BLaER1 (cell line): ENCODE measurements at regions not wholly inside any gene's neighbourhood (a gene's known extent, or its start where the extent isn't known, plus 50 kb on each side); places are given as distances from the start of the nearest gene placed in this dataset.

Experiments used
- H3K27ac ChIP-seq: shearing (Covaris generic); formaldehyde crosslinking; 2 replicates; pipeline ENCODE4 v1.8.1; 2022
- H3K27me3 ChIP-seq: shearing (Covaris generic); formaldehyde crosslinking; 2 replicates; pipeline ENCODE4 v1.8.1; 2022
- H3K36me3 ChIP-seq: shearing (Covaris generic); formaldehyde crosslinking; 2 replicates; pipeline ENCODE4 v1.8.1; 2022
- H3K4me1 ChIP-seq: shearing (Covaris generic); formaldehyde crosslinking; 2 replicates; pipeline ENCODE4 v1.8.1; 2022
- H3K4me2 ChIP-seq: shearing (Covaris generic); formaldehyde crosslinking; 2 replicates; pipeline ENCODE4 v1.8.1; 2022
- H3K4me3 ChIP-seq: shearing (Covaris generic); formaldehyde crosslinking; 2 replicates; pipeline ENCODE4 v1.8.1; 2022
- H3K9ac ChIP-seq: shearing (Covaris generic); formaldehyde crosslinking; 2 replicates; pipeline ENCODE4 v1.8.1; 2022
- H3K9me3 ChIP-seq: shearing (Covaris generic); formaldehyde crosslinking; 2 replicates; pipeline ENCODE4 v1.8.1; 2022
- H4K20me1 ChIP-seq: shearing (Covaris generic); formaldehyde crosslinking; 2 replicates; pipeline ENCODE4 v1.8.1; 2022
- Cebpa-rat ChIP-seq: shearing (Covaris generic); IDR thresholded peaks from 2 replicates; pipeline ENCODE4 v1.8.1; 2022

DNA sequence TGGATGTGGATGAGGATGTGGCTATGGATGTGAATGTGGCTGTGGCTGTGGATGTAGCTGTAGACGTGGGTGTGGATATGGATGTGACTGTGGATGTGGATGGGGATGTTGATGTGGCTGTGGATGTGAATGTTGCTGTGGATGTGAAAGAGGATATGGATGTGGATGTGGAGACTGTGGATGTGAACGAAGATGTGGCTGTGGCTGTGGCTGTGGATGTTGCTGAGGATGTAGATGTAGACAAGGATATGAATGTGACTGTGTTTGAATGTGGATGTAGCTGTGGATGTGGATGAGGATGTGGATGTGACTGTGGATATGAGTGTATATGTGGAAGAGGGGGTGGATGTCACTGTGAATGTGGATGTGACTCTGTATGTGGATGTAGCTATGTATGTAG, 884.6 kb upstream of the CHAC2 start:
- TF ChIP-seq Cebpa-rat = no peak
- H3K4me3 ChIP-seq = no peak overlapping the region
- H3K9ac ChIP-seq = no peak overlapping the region
- H3K4me1 ChIP-seq = no peaks in the 10 kb centered on the region
- H3K9me3 ChIP-seq = no peaks in the 10 kb centered on the region
- H3K27ac ChIP-seq = no peak overlapping the region
- H3K27me3 ChIP-seq = no peaks in the 10 kb centered on the region
- H3K4me2 ChIP-seq = no peak overlapping the region
- no peaks in the 10 kb centered on the region for H3K36me3 ChIP-seq
- no peaks in the 10 kb centered on the region for H4K20me1 ChIP-seq

DNA sequence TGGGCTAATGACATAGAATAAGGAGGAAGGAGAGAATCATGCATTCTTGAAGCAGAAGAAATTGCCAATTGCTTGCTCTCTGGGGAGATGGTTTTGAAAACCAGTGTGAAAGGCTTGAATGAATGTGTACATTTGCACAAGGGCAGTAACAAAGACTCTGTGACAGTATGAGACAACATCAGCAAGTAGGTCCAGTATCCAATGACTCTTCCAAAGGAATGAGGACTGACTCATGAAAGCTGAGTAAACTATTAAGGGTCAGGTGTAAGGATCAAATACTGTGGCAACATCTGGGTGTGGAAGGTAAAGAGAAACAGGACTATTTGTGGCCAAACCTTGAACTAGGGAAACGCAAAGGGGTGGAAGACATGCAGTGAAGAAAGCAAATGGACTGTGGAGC, 886.0 kb upstream of the CHAC2 start:
- no peak for TF ChIP-seq Cebpa-rat
- H4K20me1 ChIP-seq = no peaks in the 10 kb centered on the region
- H3K27ac ChIP-seq = no peak overlapping the region
- no peak overlapping the region for H3K4me3 ChIP-seq
- H3K36me3 ChIP-seq = no peaks in the 10 kb centered on the region
- no peak overlapping the region for H3K9ac ChIP-seq
- no peaks in the 10 kb centered on the region for H3K4me1 ChIP-seq
- no peaks in the 10 kb centered on the region for H3K9me3 ChIP-seq
- no peaks in the 10 kb centered on the region for H3K27me3 ChIP-seq
- no peak overlapping the region for H3K4me2 ChIP-seq

DNA sequence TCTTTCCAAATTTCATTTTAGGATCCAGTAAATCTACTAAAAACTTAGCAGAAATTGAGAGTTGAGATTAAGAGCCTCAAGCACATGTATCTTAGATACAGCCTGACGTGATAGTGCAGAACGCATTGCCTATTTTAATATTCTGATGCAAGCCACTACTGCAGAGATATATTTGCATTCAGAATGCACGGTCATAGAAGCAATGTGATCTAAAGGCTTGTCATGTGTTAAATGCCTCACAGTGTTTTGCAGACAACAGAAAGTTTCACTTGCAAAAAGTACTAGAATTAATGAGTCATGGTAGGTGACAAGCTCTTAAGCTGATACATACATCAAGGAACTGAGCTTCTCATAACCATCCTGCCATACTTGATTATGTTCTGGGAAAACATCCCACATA, 886.7 kb upstream of the CHAC2 start:
- no peaks in the 10 kb centered on the region for H3K27me3 ChIP-seq
- no peaks in the 10 kb centered on the region for H3K4me1 ChIP-seq
- H3K9me3 ChIP-seq = no peaks in the 10 kb centered on the region
- no peaks in the 10 kb centered on the region for H3K36me3 ChIP-seq
- H3K4me2 ChIP-seq = no peak overlapping the region
- H3K4me3 ChIP-seq = no peak overlapping the region
- H3K9ac ChIP-seq = no peak overlapping the region
- no peak overlapping the region for H3K27ac ChIP-seq
- no peak for TF ChIP-seq Cebpa-rat
- no peaks in the 10 kb centered on the region for H4K20me1 ChIP-seq

DNA sequence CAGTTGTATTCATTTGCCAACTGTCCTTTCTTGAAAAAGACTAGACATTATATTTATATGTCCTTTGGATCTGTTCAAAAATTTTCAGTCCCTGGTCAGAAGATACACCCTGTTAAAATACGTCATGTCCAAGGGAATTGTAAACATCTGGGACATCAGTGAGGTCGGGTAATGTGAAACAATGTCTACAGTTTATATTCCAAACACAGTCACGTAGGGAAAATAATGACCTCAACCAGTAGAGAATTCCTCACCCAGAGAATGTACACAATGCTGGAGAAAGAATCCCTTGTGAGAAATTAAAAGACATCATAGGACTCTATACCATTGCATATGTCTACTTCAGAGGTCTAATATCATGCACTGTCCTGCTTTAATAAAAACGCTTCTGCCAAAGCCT, 888.0 kb upstream of the CHAC2 start:
- Histone ChIP-seq H3K27ac (no peak overlapping the region), H3K9me3 (no peaks in the 10 kb centered on the region), H3K27me3 (no peaks in the 10 kb centered on the region), H3K9ac (no peak overlapping the region), H4K20me1 (no peaks in the 10 kb centered on the region), H3K4me3 (no peak overlapping the region), H3K4me2 (no peak overlapping the region), H3K4me1 (no peaks in the 10 kb centered on the region), H3K36me3 (no peaks in the 10 kb centered on the region)
- no peak for TF ChIP-seq Cebpa-rat

DNA sequence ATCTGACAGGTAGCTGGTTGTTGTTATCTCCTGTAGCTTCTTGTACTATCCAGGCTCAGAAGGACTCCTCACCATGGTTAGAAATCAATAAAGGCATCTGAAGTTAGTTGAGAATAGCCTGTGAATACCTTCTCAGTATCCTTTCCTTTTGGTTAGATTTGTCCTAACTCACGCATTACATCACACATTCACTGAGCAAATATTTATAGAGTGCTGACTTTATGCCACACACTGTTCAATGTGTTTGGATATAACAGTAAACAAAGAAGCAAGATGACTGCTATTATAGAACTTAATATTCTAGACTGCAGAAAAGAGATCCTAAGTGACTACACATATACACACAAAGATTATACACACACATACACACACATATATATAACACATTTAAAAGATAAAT, 889.9 kb upstream of the CHAC2 start:
- Histone ChIP-seq H3K27me3 (no peaks in the 10 kb centered on the region), H3K27ac (no peak overlapping the region)

DNA sequence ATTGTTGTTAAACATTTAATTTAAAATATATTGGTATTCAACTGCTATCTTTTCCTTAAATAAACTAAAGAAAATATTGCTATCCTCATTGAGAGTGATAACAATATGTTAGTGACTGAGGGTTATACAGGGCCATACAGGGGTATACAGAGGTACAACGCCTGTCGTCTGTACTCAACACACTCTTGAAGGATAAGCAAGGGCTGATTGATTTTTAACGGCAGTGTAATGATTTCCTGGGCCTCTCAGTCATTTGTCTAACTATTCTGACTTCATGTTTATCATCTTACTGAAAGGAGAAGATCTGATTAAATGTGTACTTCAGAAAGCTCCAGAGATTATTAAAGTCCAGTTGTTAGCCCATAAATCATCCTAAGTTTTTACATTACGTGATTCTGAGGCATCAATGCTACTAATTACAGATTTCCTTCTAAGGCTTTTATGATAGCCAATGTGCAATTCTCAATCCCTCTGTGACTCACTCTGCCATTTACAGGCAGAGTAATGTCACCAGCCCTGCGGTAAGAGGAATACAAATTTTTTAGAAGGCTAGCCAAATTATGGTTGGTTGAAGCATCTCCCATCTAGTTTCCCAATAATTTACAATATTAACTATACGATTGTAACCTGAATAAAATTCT, 893.0 kb upstream of the CHAC2 start:
- no peak overlapping the region for H3K4me2 ChIP-seq
- H4K20me1 ChIP-seq = no peaks in the 10 kb centered on the region
- no peaks in the 10 kb centered on the region for H3K27me3 ChIP-seq
- H3K27ac ChIP-seq = no peak overlapping the region
- no peaks in the 10 kb centered on the region for H3K4me1 ChIP-seq
- H3K36me3 ChIP-seq = no peaks in the 10 kb centered on the region
- H3K9ac ChIP-seq = no peak overlapping the region
- no peaks in the 10 kb centered on the region for H3K9me3 ChIP-seq
- H3K4me3 ChIP-seq = no peak overlapping the region
- no peak for TF ChIP-seq Cebpa-rat

More for the DNA sequence above, 889.9 kb upstream of the CHAC2 start:
- Histone ChIP-seq H3K4me2 (no peak overlapping the region), H3K9ac (no peak overlapping the region), H3K4me1 (no peaks in the 10 kb centered on the region), H3K4me3 (no peak overlapping the region), H3K9me3 (no peaks in the 10 kb centered on the region), H3K36me3 (no peaks in the 10 kb centered on the region), H4K20me1 (no peaks in the 10 kb centered on the region)
- no peak for TF ChIP-seq Cebpa-rat

DNA sequence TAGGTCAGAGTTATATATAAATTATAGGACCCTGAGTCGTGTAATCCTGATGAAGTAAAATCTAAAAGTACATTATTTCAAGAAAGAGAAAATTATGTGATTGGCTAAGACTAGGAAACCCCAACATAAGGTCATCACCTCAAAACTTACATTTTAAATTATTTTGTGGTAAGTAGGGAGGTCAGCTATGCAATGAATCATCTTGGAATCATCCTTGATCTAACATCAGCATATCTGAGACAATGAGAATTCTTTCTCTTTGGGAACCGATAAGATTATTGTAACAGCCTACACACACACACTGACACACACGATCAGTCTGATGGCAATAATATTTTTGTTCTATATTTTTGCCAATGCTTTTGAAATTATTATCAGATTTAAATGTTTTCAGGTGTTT, 904.8 kb upstream of the CHAC2 start:
- TF ChIP-seq Cebpa-rat = no peak
- Histone ChIP-seq H3K4me2 (no peak overlapping the region), H3K4me1 (no peaks in the 10 kb centered on the region), H3K9me3 (no peaks in the 10 kb centered on the region), H3K4me3 (no peak overlapping the region), H3K27me3 (no peaks in the 10 kb centered on the region), H3K36me3 (no peaks in the 10 kb centered on the region), H4K20me1 (no peaks in the 10 kb centered on the region), H3K27ac (no peak overlapping the region), H3K9ac (no peak overlapping the region)

DNA sequence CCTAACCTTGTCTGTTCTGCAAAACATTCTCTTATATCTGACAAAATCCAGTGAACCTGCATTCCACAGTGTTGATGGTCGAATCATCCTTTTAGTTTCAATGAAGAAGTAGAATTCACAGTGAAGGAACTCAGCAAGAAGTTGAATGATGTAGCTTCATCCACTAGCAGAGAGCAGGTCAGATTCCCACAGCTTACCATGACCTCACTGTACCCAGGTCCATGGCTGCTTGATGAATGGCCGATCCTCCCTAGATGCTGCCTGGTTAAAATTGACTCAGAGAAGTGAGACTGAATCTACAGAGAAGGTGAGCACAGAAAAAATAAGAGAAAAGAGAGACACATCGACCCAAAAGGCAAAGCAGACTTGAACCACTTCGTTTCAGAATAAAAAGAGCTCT, 906.0 kb upstream of the CHAC2 start:
- no peak overlapping the region for H3K9ac ChIP-seq
- no peaks in the 10 kb centered on the region for H3K27me3 ChIP-seq
- no peaks in the 10 kb centered on the region for H4K20me1 ChIP-seq
- no peaks in the 10 kb centered on the region for H3K9me3 ChIP-seq
- no peaks in the 10 kb centered on the region for H3K36me3 ChIP-seq
- no peak for TF ChIP-seq Cebpa-rat
- H3K4me3 ChIP-seq = no peak overlapping the region
- no peaks in the 10 kb centered on the region for H3K4me1 ChIP-seq
- no peak overlapping the region for H3K4me2 ChIP-seq
- H3K27ac ChIP-seq = no peak overlapping the region

DNA sequence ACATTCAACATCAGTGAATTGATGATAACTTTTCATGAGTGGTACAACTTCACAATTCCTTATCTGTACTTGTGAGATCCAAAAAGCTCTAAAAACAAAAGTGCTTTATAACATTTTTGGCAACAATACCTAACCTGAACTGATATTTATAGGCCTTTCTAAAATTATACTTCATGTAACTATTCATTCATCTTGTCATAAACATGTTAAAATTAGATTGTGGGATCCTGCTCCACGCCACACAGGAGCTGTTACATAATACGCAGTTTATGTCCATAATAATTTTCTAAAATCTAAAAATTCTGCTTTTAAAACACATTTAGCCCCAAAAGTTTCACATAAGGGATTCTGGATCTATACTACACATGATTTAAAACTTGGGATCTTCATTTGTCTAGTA, 908.5 kb upstream of the CHAC2 start:
- Histone ChIP-seq H3K4me3 (no peak overlapping the region), H3K9me3 (no peaks in the 10 kb centered on the region), H3K27me3 (no peaks in the 10 kb centered on the region), H3K4me1 (no peaks in the 10 kb centered on the region), H3K4me2 (no peak overlapping the region), H3K36me3 (no peaks in the 10 kb centered on the region), H4K20me1 (no peaks in the 10 kb centered on the region), H3K9ac (no peak overlapping the region), H3K27ac (no peak overlapping the region)
- no peak for TF ChIP-seq Cebpa-rat

DNA sequence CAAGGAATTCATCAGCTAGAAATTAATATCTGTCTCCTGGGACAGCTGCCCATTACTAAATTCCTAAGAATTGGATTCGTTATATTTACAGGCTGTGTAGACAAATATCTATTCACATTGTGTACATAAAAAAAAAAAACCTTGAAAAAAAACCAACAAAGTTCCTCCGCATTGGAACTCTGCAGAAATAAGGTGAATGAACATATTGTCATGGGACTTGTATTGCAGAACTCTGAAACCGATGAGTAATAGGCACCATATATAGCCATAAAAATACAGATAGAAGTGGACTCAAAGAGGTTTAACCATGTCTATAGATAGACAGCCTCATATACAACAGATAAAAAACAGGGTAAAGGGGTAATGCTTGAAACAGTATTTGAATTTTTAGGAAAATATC, 909.9 kb upstream of the CHAC2 start:
- Histone ChIP-seq H3K27ac (no peak overlapping the region), H3K4me2 (no peak overlapping the region), H3K4me1 (no peaks in the 10 kb centered on the region), H3K9ac (no peak overlapping the region), H3K36me3 (no peaks in the 10 kb centered on the region), H3K9me3 (no peaks in the 10 kb centered on the region), H3K4me3 (no peak overlapping the region), H3K27me3 (no peaks in the 10 kb centered on the region), H4K20me1 (no peaks in the 10 kb centered on the region)
- TF ChIP-seq Cebpa-rat = no peak

DNA sequence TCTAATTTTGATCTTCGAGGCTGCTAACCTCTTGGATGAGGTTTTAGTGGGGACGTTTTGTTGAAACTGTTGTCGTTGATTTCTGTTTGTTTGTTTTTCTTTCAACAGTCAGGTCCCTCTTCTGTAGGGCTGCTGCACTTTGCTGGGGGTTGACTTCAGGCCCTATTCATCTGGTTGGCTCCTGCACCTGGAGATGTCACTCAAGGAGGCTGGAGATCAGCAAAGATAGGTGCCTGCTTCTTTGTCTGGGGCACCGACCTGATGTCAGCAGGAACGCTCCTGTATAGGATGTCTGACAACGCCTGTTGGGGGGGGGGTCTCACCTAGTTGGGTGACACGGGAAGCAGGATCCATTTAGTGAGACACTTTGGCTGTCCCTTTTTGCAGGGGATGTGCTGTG, 915.6 kb upstream of the CHAC2 start:
- H3K4me3 ChIP-seq = no peak overlapping the region
- no peaks in the 10 kb centered on the region for H3K27me3 ChIP-seq
- no peak overlapping the region for H3K27ac ChIP-seq
- 0 out of 2 replicates have a peak, but pooled peaks cover 13% of the 10 kb centered on the region for H3K9me3 ChIP-seq
- H3K4me2 ChIP-seq = no peak overlapping the region
- no peaks in the 10 kb centered on the region for H4K20me1 ChIP-seq
- H3K4me1 ChIP-seq = no peaks in the 10 kb centered on the region
- no peaks in the 10 kb centered on the region for H3K36me3 ChIP-seq
- H3K9ac ChIP-seq = no peak overlapping the region
- no peak for TF ChIP-seq Cebpa-rat
